GM18951 (cell line): ENCODE measurements at regions not wholly inside any gene's neighbourhood (a gene's known extent, or its start where the extent isn't known, plus 50 kb on each side); places are given as distances from the start of the nearest gene placed in this dataset.
"Not testable (repeated sequence)": the region's sequence is repeated elsewhere in the genome, so short reads cannot be mapped to it uniquely, and the experiment has no call there.

Source experiments
- POLR2A ChIP-seq: IDR thresholded peaks from 4 replicates; pipeline ENCODE4 v1.6.1; 2011; ENCODE audit warnings: mild to moderate bottlenecking; ENCODE audit not compliant: insufficient read length, insufficient read depth; ENCODE audit errors: extremely low read depth
- in situ Hi-C: fragments of 300-500 bp; cut with MboI; formaldehyde crosslinking; loops from one replicate; pipeline ENCODE4 v1.12.0; 2022; ENCODE audit warnings: low sequenced_read_pairs, mixed read lengths, inconsistent platforms; ENCODE audit not compliant: unreplicated experiment

GRCh38 chr5:126119887-126120442 is 303.2 kb upstream of the GRAMD2B start:
- TF ChIP-seq POLR2A = no peak
- in situ Hi-C loops = no loop called here

GRCh38 chr5:126120939-126121338 is 302.3 kb upstream of the GRAMD2B start:
- no peak for TF ChIP-seq POLR2A
- in situ Hi-C loops = no loop called here

- TF ChIP-seq POLR2A = no peak
- in situ Hi-C loops = no loop called here
Observed at GRCh38 chr5:126122942-126123341, 300.3 kb upstream of the GRAMD2B start.

GRCh38 chr5:126124706-126125345 is 298.4 kb upstream of the GRAMD2B start:
- in situ Hi-C loops = no loop called here
- TF ChIP-seq POLR2A = no peak

- in situ Hi-C loops = no loop called here
- no peak for TF ChIP-seq POLR2A
Observed at GRCh38 chr5:126125407-126125806, 297.8 kb upstream of the GRAMD2B start.

- in situ Hi-C loops = no loop called here
Observed at GRCh38 chr5:126126574-126126973, 296.6 kb upstream of the GRAMD2B start.

GRCh38 chr5:126127371-126127770 is 295.8 kb upstream of the GRAMD2B start:
- in situ Hi-C loops = not testable (repeated sequence)

More at GRCh38 chr5:126126574-126126973, 296.6 kb upstream of the GRAMD2B start:
- no peak for TF ChIP-seq POLR2A

- in situ Hi-C loops = no loop called here
- TF ChIP-seq POLR2A = no peak
Observed at GRCh38 chr5:126129431-126129830, 293.8 kb upstream of the GRAMD2B start.

GRCh38 chr5:126133424-126133823 is 289.8 kb upstream of the GRAMD2B start:
- no peak for TF ChIP-seq POLR2A
- in situ Hi-C loops = no loop called here

- in situ Hi-C loops = no loop called here
- no peak for TF ChIP-seq POLR2A
Observed at GRCh38 chr5:126137891-126138280, 285.3 kb upstream of the GRAMD2B start.

GRCh38 chr5:126138281-126138931 is 284.8 kb upstream of the GRAMD2B start:
- in situ Hi-C loops = no loop called here
- no peak for TF ChIP-seq POLR2A

- TF ChIP-seq POLR2A = no peak
- in situ Hi-C loops = no loop called here
Observed at GRCh38 chr5:126139086-126139485, 284.1 kb upstream of the GRAMD2B start.

GRCh38 chr5:126139773-126140172 is 283.4 kb upstream of the GRAMD2B start:
- no peak for TF ChIP-seq POLR2A

GRCh38 chr5:126143622-126144021 is 279.6 kb upstream of the GRAMD2B start:
- TF ChIP-seq POLR2A = no peak
- in situ Hi-C loops = no loop called here

More at GRCh38 chr5:126139773-126140172, 283.4 kb upstream of the GRAMD2B start:
- in situ Hi-C loops = no loop called here

- in situ Hi-C loops = not testable (repeated sequence)
Observed at GRCh38 chr5:126150319-126150718, 272.9 kb upstream of the GRAMD2B start.

- in situ Hi-C loops = not testable (repeated sequence)
Observed at GRCh38 chr5:126155298-126155697, 267.9 kb upstream of the GRAMD2B start.
